OCI-LY3 (cell line): ENCODE measurements at regions not wholly inside any gene's neighbourhood (a gene's known extent, or its start where the extent isn't known, plus 50 kb on each side); places are given as distances from the start of the nearest gene placed in this dataset.

Source experiments
- H2AFZ ChIP-seq: fragments of 200-600, 300-600 bp; shearing (Covaris generic); 2 replicates; pipeline ENCODE4 v1.6.0; 2014; ENCODE audit warnings: antibody characterized with exemption, low read depth, low read length
- H3K27ac ChIP-seq: fragments of 200-600, 300-600 bp; sonication (generic); 2 replicates; pipeline ENCODE4 v1.5.1; 2014; ENCODE audit warnings: mild to moderate bottlenecking, low read length, moderate library complexity, mixed read lengths
- H3K27me3 ChIP-seq: fragments of 200-600, 300-600 bp; sonication (generic); 2 replicates; pipeline ENCODE4 v1.6.1; 2014; ENCODE audit warnings: low read depth, low read length, mixed read lengths
- H3K36me3 ChIP-seq: fragments of 200-600, 300-600 bp; sonication (generic); replicated peaks from 2 replicates; pipeline ENCODE3; 2014; ENCODE audit warnings: low read depth, low read length, mixed read lengths
- H3K4me1 ChIP-seq: fragments of 300-600, 200-600 bp; sonication (generic); 2 replicates; pipeline ENCODE4 v1.6.1; 2014; ENCODE audit warnings: low read length, mixed read lengths
- H3K4me2 ChIP-seq: fragments of 200-600, 300-600 bp; sonication (generic); 2 replicates; pipeline ENCODE4 v1.6.1; 2014; ENCODE audit warnings: low read length, mixed read lengths
- H3K4me3 ChIP-seq: fragments of 300-600, 200-600 bp; sonication (generic); 2 replicates; pipeline ENCODE4 v1.5.1; 2014; ENCODE audit warnings: antibody characterized with exemption, mild to moderate bottlenecking, low read length, moderate library complexity
- H3K79me2 ChIP-seq: fragments of 300-600, 200-600 bp; shearing (Covaris generic); 2 replicates; pipeline ENCODE4 v1.6.1; 2014; ENCODE audit warnings: mild to moderate bottlenecking, low read length, mixed read lengths
- H3K9ac ChIP-seq: fragments of 300-600, 200-600 bp; shearing (Covaris generic); 2 replicates; pipeline ENCODE4 v1.6.0; 2014; ENCODE audit warnings: mild to moderate bottlenecking, low read length, moderate library complexity
- H3K9me3 ChIP-seq: fragments of 200-600, 300-600 bp; shearing (Covaris generic); 2 replicates; pipeline ENCODE4 v1.6.1; 2014; ENCODE audit warnings: low read length, mixed read lengths; ENCODE audit not compliant: insufficient read depth
- H4K20me1 ChIP-seq: fragments of 200-600, 300-600 bp; sonication (generic); 2 replicates; pipeline ENCODE4 v1.6.1; 2016; ENCODE audit warnings: low read length, mixed read lengths; ENCODE audit not compliant: insufficient read depth
- CTCF ChIP-seq: fragments of 200-600, 300-600 bp; sonication (generic); IDR thresholded peaks from 2 replicates; pipeline ENCODE4 v1.5.1; 2014; ENCODE audit warnings: antibody characterized with exemption, low read length, low read depth
- EZH2phosphoT487 ChIP-seq: fragments of 200-600 bp; shearing (Covaris generic); IDR thresholded peaks from 2 replicates; pipeline ENCODE4 v1.6.1; 2018; ENCODE audit warnings: antibody characterized with exemption, mixed run types, low read depth

GRCh38 chr1:2921970-2922686 lies 99.1 kb upstream of the ACTRT2 start:
- no peak overlapping the region for H3K4me3 ChIP-seq
- TF ChIP-seq EZH2phosphoT487, result no peak
- TF ChIP-seq CTCF, result peak; percentile 17; the same call in 1 of the 2 replicates
- H2AFZ ChIP-seq, result no peak overlapping the region
- H3K9me3 ChIP-seq, result no peaks in the 10 kb centered on the region
- H3K27ac ChIP-seq, result no peak overlapping the region
- H3K27me3 ChIP-seq, result no peaks in the 10 kb centered on the region
- no peak overlapping the region for H3K9ac ChIP-seq
- no peaks in the 10 kb centered on the region for H3K4me1 ChIP-seq
- H4K20me1 ChIP-seq, result no peaks in the 10 kb centered on the region
- no peak overlapping the region for H3K4me2 ChIP-seq
- H3K79me2 ChIP-seq, result no peaks in the 10 kb centered on the region
- H3K36me3 ChIP-seq, result no peaks in the 10 kb centered on the region

GRCh38 chr1:2923351-2923750 lies 97.9 kb upstream of the ACTRT2 start:
- no peak overlapping the region for H3K9ac ChIP-seq
- no peaks in the 10 kb centered on the region for H4K20me1 ChIP-seq
- TF ChIP-seq EZH2phosphoT487, result no peak
- no peak for TF ChIP-seq CTCF
- H3K4me2 ChIP-seq, result no peak overlapping the region
- no peak overlapping the region for H3K4me3 ChIP-seq
- H3K36me3 ChIP-seq, result no peaks in the 10 kb centered on the region
- H2AFZ ChIP-seq, result no peak overlapping the region
- no peaks in the 10 kb centered on the region for H3K27me3 ChIP-seq
- no peaks in the 10 kb centered on the region for H3K4me1 ChIP-seq
- H3K9me3 ChIP-seq, result no peaks in the 10 kb centered on the region
- no peaks in the 10 kb centered on the region for H3K79me2 ChIP-seq
- H3K27ac ChIP-seq, result no peak overlapping the region

- Histone ChIP-seq H3K4me2 (no peak overlapping the region), H3K27ac (no peak overlapping the region), H3K4me1 (no peaks in the 10 kb centered on the region), H3K9me3 (no peaks in the 10 kb centered on the region), H2AFZ (no peak overlapping the region), H4K20me1 (no peaks in the 10 kb centered on the region), H3K4me3 (no peak overlapping the region), H3K79me2 (no peaks in the 10 kb centered on the region), H3K27me3 (no peaks in the 10 kb centered on the region), H3K36me3 (no peaks in the 10 kb centered on the region), H3K9ac (no peak overlapping the region)
- TF ChIP-seq CTCF (no peak), EZH2phosphoT487 (no peak)
These were observed 96.0 kb upstream of the ACTRT2 start for GRCh38 chr1:2925291-2925690.

- Histone ChIP-seq H3K27me3 (no peaks in the 10 kb centered on the region), H3K4me1 (no peaks in the 10 kb centered on the region), H3K9ac (no peak overlapping the region), H3K9me3 (no peaks in the 10 kb centered on the region), H3K79me2 (no peaks in the 10 kb centered on the region), H2AFZ (no peak overlapping the region), H3K36me3 (no peaks in the 10 kb centered on the region), H3K27ac (no peak overlapping the region), H3K4me2 (no peak overlapping the region), H3K4me3 (no peak overlapping the region), H4K20me1 (no peaks in the 10 kb centered on the region)
- TF ChIP-seq EZH2phosphoT487 (no peak), CTCF (no peak)
These were observed 95.3 kb upstream of the ACTRT2 start for GRCh38 chr1:2925918-2926317.
